Suprapubic skin (tissue), 4 donors: ENCODE measurements at regions not wholly inside any gene's neighbourhood (a gene's known extent, or its start where the extent isn't known, plus 50 kb on each side); places are given as distances from the start of the nearest gene placed in this dataset.

Source experiments
- POLR2A ChIP-seq, 2 donors: fragments of 450-650 bp; IDR thresholded peaks; one replicate each; pipeline ENCODE4 v1.6.1; 2017; ENCODE audit warnings: antibody characterized with exemption in 2 of 2, mild to moderate bottlenecking in 2 of 2, moderate library complexity in 2 of 2
- POLR2AphosphoS5 ChIP-seq, 3 donors: sonication (generic); formaldehyde crosslinking; IDR thresholded peaks; one replicate each; pipeline ENCODE4 v1.6.1; 2017; ENCODE audit warnings: antibody characterized with exemption in 3 of 3
- TF ChIP-seq, protein P1 (sequence below), 2 donors: fragments of 200-600 bp in 1 of 2; fragments of 450-650 bp in 1 of 2; sonication (generic) in 1 of 2; IDR thresholded peaks; one replicate each; pipeline ENCODE4 v1.5.1; 2016 to 2019; ENCODE audit warnings: antibody characterized with exemption in 2 of 2, mild to moderate bottlenecking in 1 of 2, moderate library complexity in 1 of 2

DNA sequence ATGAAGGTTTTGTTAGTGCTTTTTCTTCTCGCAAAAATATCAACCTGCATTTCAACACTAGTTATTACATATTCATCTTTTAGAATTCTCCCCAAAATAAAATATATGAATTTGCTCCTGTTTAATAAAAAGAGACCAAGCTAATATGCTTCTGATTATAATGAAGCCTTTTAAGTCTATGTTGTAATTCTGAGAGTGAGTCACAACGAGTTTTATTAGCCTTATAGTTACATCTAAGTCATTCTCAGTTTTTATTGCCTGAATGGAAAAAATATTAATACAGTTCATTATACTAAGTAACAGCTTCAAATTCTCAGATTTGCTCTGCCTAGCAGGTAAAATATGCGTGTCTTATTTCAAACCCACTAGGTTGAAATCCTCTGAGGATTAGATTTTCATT, 152.4 kb upstream of the CELF2 start:
- TF ChIP-seq POLR2A (IDR thresholded peaks at IDR 0.05) (no peak), POLR2AphosphoS5 (IDR thresholded peaks at IDR 0.05) (no peak)
- TF ChIP-seq, protein P1, sequence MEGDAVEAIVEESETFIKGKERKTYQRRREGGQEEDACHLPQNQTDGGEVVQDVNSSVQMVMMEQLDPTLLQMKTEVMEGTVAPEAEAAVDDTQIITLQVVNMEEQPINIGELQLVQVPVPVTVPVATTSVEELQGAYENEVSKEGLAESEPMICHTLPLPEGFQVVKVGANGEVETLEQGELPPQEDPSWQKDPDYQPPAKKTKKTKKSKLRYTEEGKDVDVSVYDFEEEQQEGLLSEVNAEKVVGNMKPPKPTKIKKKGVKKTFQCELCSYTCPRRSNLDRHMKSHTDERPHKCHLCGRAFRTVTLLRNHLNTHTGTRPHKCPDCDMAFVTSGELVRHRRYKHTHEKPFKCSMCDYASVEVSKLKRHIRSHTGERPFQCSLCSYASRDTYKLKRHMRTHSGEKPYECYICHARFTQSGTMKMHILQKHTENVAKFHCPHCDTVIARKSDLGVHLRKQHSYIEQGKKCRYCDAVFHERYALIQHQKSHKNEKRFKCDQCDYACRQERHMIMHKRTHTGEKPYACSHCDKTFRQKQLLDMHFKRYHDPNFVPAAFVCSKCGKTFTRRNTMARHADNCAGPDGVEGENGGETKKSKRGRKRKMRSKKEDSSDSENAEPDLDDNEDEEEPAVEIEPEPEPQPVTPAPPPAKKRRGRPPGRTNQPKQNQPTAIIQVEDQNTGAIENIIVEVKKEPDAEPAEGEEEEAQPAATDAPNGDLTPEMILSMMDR (IDR thresholded peaks at IDR 0.05) = no peak
